ENCODE measurements at regions not wholly inside any gene's neighbourhood (a gene's known extent, or its start where the extent isn't known, plus 50 kb on each side); places are given as distances from the start of the nearest gene placed in this dataset.

- no peak overlapping the region for H2AFZ ChIP-seq (ENCODE audit: low read length)
- no peaks in the 10 kb centered on the region for H4K20me1 ChIP-seq (ENCODE audit: control insufficient read depth, extremely low read depth, insufficient read depth, low read length)
- H3K27me3 ChIP-seq (ENCODE audit: control insufficient read depth, insufficient read depth, low read length) = no peaks in the 10 kb centered on the region
- H3K79me2 ChIP-seq (ENCODE audit: control insufficient read depth, insufficient read depth, low read length) = no peaks in the 10 kb centered on the region
- H3K4me3 ChIP-seq (replicated peaks in 1 of 4; ENCODE audit: control extremely low read depth in 1 of 4, insufficient read depth in 1 of 4, low read depth in 3 of 4, low read length in 4 of 4) = no peak overlapping the region
- H3K9me3 ChIP-seq (ENCODE audit: control insufficient read depth, insufficient read depth, low read depth, low read length) = no peaks in the 10 kb centered on the region
- TF ChIP-seq, protein P1, sequence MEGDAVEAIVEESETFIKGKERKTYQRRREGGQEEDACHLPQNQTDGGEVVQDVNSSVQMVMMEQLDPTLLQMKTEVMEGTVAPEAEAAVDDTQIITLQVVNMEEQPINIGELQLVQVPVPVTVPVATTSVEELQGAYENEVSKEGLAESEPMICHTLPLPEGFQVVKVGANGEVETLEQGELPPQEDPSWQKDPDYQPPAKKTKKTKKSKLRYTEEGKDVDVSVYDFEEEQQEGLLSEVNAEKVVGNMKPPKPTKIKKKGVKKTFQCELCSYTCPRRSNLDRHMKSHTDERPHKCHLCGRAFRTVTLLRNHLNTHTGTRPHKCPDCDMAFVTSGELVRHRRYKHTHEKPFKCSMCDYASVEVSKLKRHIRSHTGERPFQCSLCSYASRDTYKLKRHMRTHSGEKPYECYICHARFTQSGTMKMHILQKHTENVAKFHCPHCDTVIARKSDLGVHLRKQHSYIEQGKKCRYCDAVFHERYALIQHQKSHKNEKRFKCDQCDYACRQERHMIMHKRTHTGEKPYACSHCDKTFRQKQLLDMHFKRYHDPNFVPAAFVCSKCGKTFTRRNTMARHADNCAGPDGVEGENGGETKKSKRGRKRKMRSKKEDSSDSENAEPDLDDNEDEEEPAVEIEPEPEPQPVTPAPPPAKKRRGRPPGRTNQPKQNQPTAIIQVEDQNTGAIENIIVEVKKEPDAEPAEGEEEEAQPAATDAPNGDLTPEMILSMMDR (conservative IDR thresholded peaks at IDR 0.05 in 1 of 2, IDR thresholded peaks at IDR 0.05 in 1 of 2; ENCODE audit: low read depth in 1 of 2, low read length in 2 of 2) = no peak
- TF ChIP-seq EZH2 (IDR thresholded peaks at IDR 0.05; ENCODE audit: low read length, missing control alignments) = no peak
- no peak overlapping the region for H3K9ac ChIP-seq (ENCODE audit: insufficient read depth, low read length)
- H3K27ac ChIP-seq (ENCODE audit: insufficient read depth, low read length) = no peak overlapping the region
- H3K4me2 ChIP-seq (ENCODE audit: extremely low read depth, insufficient read depth, low read length) = no peak overlapping the region
- H3K36me3 ChIP-seq (ENCODE audit: control insufficient read depth, insufficient read depth, low read length) = no peaks in the 10 kb centered on the region
- H3K4me1 ChIP-seq (ENCODE audit: control insufficient read depth, extremely low read depth, insufficient read depth, low read length) = no peaks in the 10 kb centered on the region
- DNase-seq (ENCODE audit: low read depth in 2 of 2) = peak; percentile 30 to 32
Observed at GRCh38 chr4:29311247-29311646, 1408.9 kb upstream of the PCDH7 start.

GRCh38 chr4:29319663-29320340 is 1400.4 kb upstream of the PCDH7 start:
- Histone ChIP-seq H4K20me1 (ENCODE audit: control insufficient read depth, extremely low read depth, insufficient read depth, low read length) (no peaks in the 10 kb centered on the region), H3K27me3 (ENCODE audit: control insufficient read depth, insufficient read depth, low read length) (no peaks in the 10 kb centered on the region), H3K4me1 (ENCODE audit: control insufficient read depth, extremely low read depth, insufficient read depth, low read length) (no peaks in the 10 kb centered on the region), H3K79me2 (ENCODE audit: control insufficient read depth, insufficient read depth, low read length) (no peaks in the 10 kb centered on the region), H3K4me3 (replicated peaks in 1 of 4; ENCODE audit: control extremely low read depth in 1 of 4, insufficient read depth in 1 of 4, low read depth in 3 of 4, low read length in 4 of 4) (no peak overlapping the region), H3K27ac (ENCODE audit: insufficient read depth, low read length) (no peak overlapping the region), H3K9ac (ENCODE audit: insufficient read depth, low read length) (no peak overlapping the region), H3K9me3 (ENCODE audit: control insufficient read depth, insufficient read depth, low read depth, low read length) (no peaks in the 10 kb centered on the region), H3K4me2 (ENCODE audit: extremely low read depth, insufficient read depth, low read length) (no peak overlapping the region), H2AFZ (ENCODE audit: low read length) (no peak overlapping the region), H3K36me3 (ENCODE audit: control insufficient read depth, insufficient read depth, low read length) (no peaks in the 10 kb centered on the region)
- DNase-seq (ENCODE audit: low read depth in 2 of 2) = no peak
- TF ChIP-seq, protein P1 (conservative IDR thresholded peaks at IDR 0.05 in 1 of 2, IDR thresholded peaks at IDR 0.05 in 1 of 2; ENCODE audit: low read depth in 1 of 2, low read length in 2 of 2) = no peak
- no peak for TF ChIP-seq EZH2 (IDR thresholded peaks at IDR 0.05; ENCODE audit: low read length, missing control alignments)

GRCh38 chr4:29320947-29321620 is 1399.1 kb upstream of the PCDH7 start:
- no peaks in the 10 kb centered on the region for H3K27me3 ChIP-seq (ENCODE audit: control insufficient read depth, insufficient read depth, low read length)
- H3K36me3 ChIP-seq (ENCODE audit: control insufficient read depth, insufficient read depth, low read length) = no peaks in the 10 kb centered on the region
- no peaks in the 10 kb centered on the region for H3K79me2 ChIP-seq (ENCODE audit: control insufficient read depth, insufficient read depth, low read length)
- no peak overlapping the region for H2AFZ ChIP-seq (ENCODE audit: low read length)
- no peak overlapping the region for H3K9ac ChIP-seq (ENCODE audit: insufficient read depth, low read length)
- H3K4me1 ChIP-seq (ENCODE audit: control insufficient read depth, extremely low read depth, insufficient read depth, low read length) = no peaks in the 10 kb centered on the region
- DNase-seq (ENCODE audit: low read depth in 2 of 2) = no peak
- TF ChIP-seq EZH2 (IDR thresholded peaks at IDR 0.05; ENCODE audit: low read length, missing control alignments) = no peak
- TF ChIP-seq, protein P1 (conservative IDR thresholded peaks at IDR 0.05 in 1 of 2, IDR thresholded peaks at IDR 0.05 in 1 of 2; ENCODE audit: low read depth in 1 of 2, low read length in 2 of 2) = no peak
- H3K9me3 ChIP-seq (ENCODE audit: control insufficient read depth, insufficient read depth, low read depth, low read length) = no peaks in the 10 kb centered on the region
- H3K4me3 ChIP-seq (replicated peaks in 1 of 4; ENCODE audit: control extremely low read depth in 1 of 4, insufficient read depth in 1 of 4, low read depth in 3 of 4, low read length in 4 of 4) = no peak overlapping the region
- H3K27ac ChIP-seq (ENCODE audit: insufficient read depth, low read length) = no peak overlapping the region
- no peaks in the 10 kb centered on the region for H4K20me1 ChIP-seq (ENCODE audit: control insufficient read depth, extremely low read depth, insufficient read depth, low read length)
- no peak overlapping the region for H3K4me2 ChIP-seq (ENCODE audit: extremely low read depth, insufficient read depth, low read length)

Data from fibroblast of lung (primary cell).